HepG2 (cell line): ENCODE measurements at regions not wholly inside any gene's neighbourhood (a gene's known extent, or its start where the extent isn't known, plus 50 kb on each side); places are given as distances from the start of the nearest gene placed in this dataset.

Experiments
- ATAC-seq: fragments of 200-7000 bp; cut with Tn5 transposase; 3 replicates; pipeline ENCODE4 v1.9.1; 2020; ENCODE audit warnings: mild to moderate bottlenecking, moderate library complexity
- BruUV-seq: library from RNA; stranded (reverse); fragments of 400-500 nt; replicated peaks from 2 replicates; lab custom pipeline; 2021; lab: Mats Ljungman, UMichigan
- CTCF ChIA-PET: fragments of 300-600 bp; formaldehyde crosslinking; extraction: SDS; loops from one replicate; lab custom pipeline; 2021; ENCODE audit warnings: low total read pairs, inconsistent platforms, low intra/inter-chr PET ratio; lab: Yijun Ruan, JAX
- POLR2A ChIA-PET: fragments of 350-600 bp; sonication (Branson Sonifier 250); formaldehyde crosslinking; loops from one replicate; lab custom pipeline; 2020; ENCODE audit warnings: antibody characterized with exemption, inconsistent platforms; lab: Yijun Ruan, JAX
- DNase-seq: peaks from one replicate; pipeline ENCODE4 v3.0.0-alpha.2; 2015; ENCODE audit warnings: low spot score
- FAIRE-seq: peaks from 3 replicates; lab custom pipeline; 2011; peaks lifted over from hg19 to GRCh38; lab: Jason Lieb, UNC
- H2AFZ ChIP-seq: one replicate; pipeline ENCODE4 v1.6.1; 2011; ENCODE audit warnings: low read length, inconsistent platforms
- H3K27ac ChIP-seq: fragments of 300-600 bp; 3 replicates; pipeline ENCODE4 v1.8.0; 2011; ENCODE audit warnings: mixed run types, mild to moderate bottlenecking, mixed read lengths, low read length, inconsistent platforms; ENCODE audit not compliant: insufficient read depth; ENCODE audit errors: extremely low read length
- H3K27me3 ChIP-seq, 2 experiments: fragments of 200-600 bp in 1 of 2; 2 replicates in 1 of 2; 3 replicates in 1 of 2; pipeline versions ENCODE4 v1.6.0 to v1.8.0; 2011; ENCODE audit warnings: low read length in 2 of 2, mild to moderate bottlenecking in 2 of 2, moderate library complexity in 2 of 2, inconsistent platforms in 1 of 2; ENCODE audit not compliant: insufficient read depth in 2 of 2, control insufficient read depth in 1 of 2
- H3K36me3 ChIP-seq, 2 experiments: fragments of 200-600 bp in 1 of 2; replicated peaks in 1 of 2; 2 replicates in 1 of 2; 3 replicates in 1 of 2; pipeline versions ENCODE4 v1.5.1 to v1.8.0; 2011; ENCODE audit warnings: low read length in 2 of 2, inconsistent platforms in 1 of 2; ENCODE audit not compliant: insufficient read depth in 2 of 2, control insufficient read depth in 1 of 2
- H3K4me1 ChIP-seq: 2 replicates; pipeline ENCODE4 v1.5.1; 2012; ENCODE audit warnings: low read length, inconsistent platforms; ENCODE audit not compliant: insufficient read depth
- H3K4me2 ChIP-seq: 2 replicates; pipeline ENCODE4 v1.6.0; 2011; ENCODE audit warnings: low read depth, low read length, inconsistent platforms
- H3K4me3 ChIP-seq, 3 experiments: fragments of 200-600 bp in 1 of 3; sonication (generic), shearing (Covaris generic) in 1 of 3; replicated peaks in 1 of 3; 2 replicates each; pipeline ENCODE4 v1.5.1; 2011 to 2016; ENCODE audit warnings: low read length in 3 of 3, inconsistent platforms in 2 of 3, low read depth in 2 of 3, mild to moderate bottlenecking in 2 of 3, control low read depth in 1 of 3, mixed read lengths in 1 of 3; ENCODE audit not compliant: insufficient read depth in 1 of 3
- H3K79me2 ChIP-seq: one replicate; pipeline ENCODE4 v1.6.1; 2011; ENCODE audit warnings: low read length, inconsistent platforms; ENCODE audit not compliant: insufficient read depth
- H3K9ac ChIP-seq: 2 replicates; pipeline ENCODE4 v1.6.0; 2011; ENCODE audit warnings: mild to moderate bottlenecking, low read depth, low read length, inconsistent platforms; ENCODE audit not compliant: insufficient read depth
- H3K9me3 ChIP-seq: 2 replicates; pipeline ENCODE4 v1.5.1; 2012; ENCODE audit warnings: mild to moderate bottlenecking, low read length
- H4K20me1 ChIP-seq: 2 replicates; pipeline ENCODE4 v1.6.0; 2011; ENCODE audit warnings: inconsistent platforms, mild to moderate bottlenecking, low read length, moderate library complexity; ENCODE audit not compliant: insufficient read depth
- CEBPB ChIP-seq: IDR thresholded peaks from 2 replicates; pipeline ENCODE4 v1.6.1; 2011; ENCODE audit warnings: low read depth, low read length, improper control_type of control experiment, borderline replicate concordance
- HHEX ChIP-seq: IDR thresholded peaks from 2 replicates; pipeline ENCODE4 v1.6.1; 2016; ENCODE audit warnings: control low read depth
- KDM5A ChIP-seq: fragments of 200-600 bp; sonication (generic); IDR thresholded peaks from 2 replicates; pipeline ENCODE4 v1.7.0; 2018; ENCODE audit warnings: antibody characterized with exemption, mild to moderate bottlenecking, low read length, borderline replicate concordance
- KLF16 ChIP-seq, 2 experiments: sonication (generic) in 1 of 2; formaldehyde crosslinking in 1 of 2; IDR thresholded peaks; 2 replicates each; pipeline versions ENCODE4 v1.6.1 to v1.8.0; 2016 to 2023; ENCODE audit warnings: missing genetic modification reagents in 2 of 2, missing compliant biosample characterization in 1 of 2
- NFE2L1 ChIP-seq: sonication (generic); formaldehyde crosslinking; IDR thresholded peaks from 2 replicates; pipeline ENCODE4 v1.4.0; 2020; ENCODE audit warnings: missing genetic modification reagents, mild to moderate bottlenecking, borderline replicate concordance
- RORA ChIP-seq: sonication (generic); formaldehyde crosslinking; IDR thresholded peaks from 2 replicates; pipeline ENCODE4 v1.5.0; 2020; ENCODE audit warnings: mild to moderate bottlenecking, missing genetic modification reagents, moderate library complexity
- ZNF224 ChIP-seq: sonication (generic); formaldehyde crosslinking; IDR thresholded peaks from 2 replicates; pipeline ENCODE4 v1.5.0; 2020; ENCODE audit warnings: mild to moderate bottlenecking, missing genetic modification reagents
- ZNF256 ChIP-seq: sonication (generic); formaldehyde crosslinking; conservative IDR thresholded peaks from 2 replicates; pipeline ENCODE4 v1.4.0; 2020; ENCODE audit warnings: missing genetic modification reagents
- ZNF550 ChIP-seq: sonication (generic); formaldehyde crosslinking; IDR thresholded peaks from 2 replicates; pipeline ENCODE4 v1.4.0; 2020; ENCODE audit warnings: mild to moderate bottlenecking, missing genetic modification reagents, borderline replicate concordance
- WGBS: methylation state at CpG from one replicate; pipeline ENCODE4 v1.1.6; 2017; ENCODE audit warnings: low lambda C conversion rate; 5-methylcytosine and 5-hydroxymethylcytosine counted together
- in situ Hi-C: cut with HindIII; loops from 2 replicates; pipeline ENCODE4 v1.10.0; 2017; ENCODE audit warnings: low pct_unique_long_range_greater_than_20kb; ENCODE audit not compliant: extremely low pct_ligation_motif_present
- intact Hi-C: fragments of 100-400 bp; cut with micrococcal nuclease; formaldehyde crosslinking; loops from one replicate; pipeline ENCODE4 v1.10.0; 2022; ENCODE audit not compliant: unreplicated experiment
- TF ChIP-seq, protein P1 (sequence below): sonication (generic); formaldehyde crosslinking; conservative IDR thresholded peaks from 2 replicates; pipeline ENCODE4 v1.8.0; 2022; ENCODE audit warnings: missing genetic modification reagents

DNA sequence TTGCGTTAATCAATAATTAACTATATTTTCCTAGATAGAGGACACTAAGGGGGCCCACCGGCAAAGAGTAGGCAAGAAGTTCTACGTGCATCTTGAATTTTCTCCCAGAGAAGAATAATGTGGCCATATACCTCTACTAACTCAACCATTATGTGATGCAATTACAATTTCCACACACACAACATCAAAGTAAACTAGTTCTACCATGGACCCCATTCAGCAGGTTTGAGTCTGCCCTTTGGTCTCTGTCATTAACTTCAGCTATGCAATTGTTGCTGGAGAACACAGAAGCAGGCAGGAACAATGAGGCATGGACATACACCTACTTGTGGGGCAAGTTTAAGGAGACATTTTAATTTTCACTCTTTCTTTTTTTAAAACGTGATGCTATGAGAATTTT lies 705.9 kb downstream of the PDCD6IP start:
- POLR2A ChIA-PET, result no interaction called here
- BruUV-seq, result no TSS peak
- WGBS, result 14% methylated on average over 4 of the region's 4 CpGs

DNA sequence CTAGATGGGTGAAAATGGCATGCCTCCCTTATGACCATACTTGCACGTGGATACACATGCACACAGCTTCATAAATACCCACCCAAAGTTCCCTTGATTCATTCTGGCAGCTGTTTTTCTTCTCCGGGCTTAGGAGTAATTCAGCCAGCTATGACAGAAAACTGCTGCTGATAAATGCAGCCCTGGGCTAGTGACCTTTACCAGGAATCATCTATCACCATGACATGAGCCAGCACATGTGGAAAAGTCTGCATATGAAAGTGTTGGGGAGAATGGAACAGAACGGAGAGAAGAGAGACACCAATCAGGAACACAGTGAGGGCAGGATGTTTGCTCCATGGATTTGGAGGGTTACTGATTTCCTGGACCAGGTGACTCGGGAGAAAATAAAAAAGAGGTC lies 706.3 kb downstream of the PDCD6IP start:
- no peak for TF ChIP-seq RORA
- TF ChIP-seq NFE2L1 (CRISPR knock-in tag), result no peak
- no peak for TF ChIP-seq KDM5A
- no peak for TF ChIP-seq ZNF550 (CRISPR knock-in tag)
- no peak for TF ChIP-seq ZNF256
- no peak for TF ChIP-seq HHEX
- no peak for TF ChIP-seq KLF16 (CRISPR knock-in tag; IDR thresholded peaks at IDR 0.05)
- intact Hi-C loops (loop anchor here (2.0 kb wide), 1 partner anchor 58 kb away; no protein-coding TSS in a partner anchor), in situ Hi-C loops (no loop called here)
- no peak for ATAC-seq
- Histone ChIP-seq H3K4me2 (no peak overlapping the region), H2AFZ (no peak overlapping the region), H3K4me3 (no peak overlapping the region), H3K4me1 (no peaks in the 10 kb centered on the region), H3K9me3 (peaks cover 21% of the 10 kb centered on the region), H3K27me3 (no peaks in the 10 kb centered on the region), H3K79me2 (no peaks in the 10 kb centered on the region), H3K36me3 (no peaks in the 10 kb centered on the region), H4K20me1 (no peaks in the 10 kb centered on the region), H3K9ac (no peak overlapping the region), H3K27ac (no peak overlapping the region)
- POLR2A ChIA-PET, result no interaction called here
- 2% methylated on average over 4 of the region's 4 CpGs for WGBS
- no TSS peak for BruUV-seq
- CTCF ChIA-PET, result no interaction called here
- DNase-seq, result no peak
- FAIRE-seq, result no peak

More for the DNA sequence above, 705.9 kb downstream of the PDCD6IP start:
- no peak for FAIRE-seq
- no peaks in the 10 kb centered on the region for H3K79me2 ChIP-seq
- CTCF ChIA-PET, result no interaction called here
- H3K4me1 ChIP-seq, result no peaks in the 10 kb centered on the region
- TF ChIP-seq, protein P1, sequence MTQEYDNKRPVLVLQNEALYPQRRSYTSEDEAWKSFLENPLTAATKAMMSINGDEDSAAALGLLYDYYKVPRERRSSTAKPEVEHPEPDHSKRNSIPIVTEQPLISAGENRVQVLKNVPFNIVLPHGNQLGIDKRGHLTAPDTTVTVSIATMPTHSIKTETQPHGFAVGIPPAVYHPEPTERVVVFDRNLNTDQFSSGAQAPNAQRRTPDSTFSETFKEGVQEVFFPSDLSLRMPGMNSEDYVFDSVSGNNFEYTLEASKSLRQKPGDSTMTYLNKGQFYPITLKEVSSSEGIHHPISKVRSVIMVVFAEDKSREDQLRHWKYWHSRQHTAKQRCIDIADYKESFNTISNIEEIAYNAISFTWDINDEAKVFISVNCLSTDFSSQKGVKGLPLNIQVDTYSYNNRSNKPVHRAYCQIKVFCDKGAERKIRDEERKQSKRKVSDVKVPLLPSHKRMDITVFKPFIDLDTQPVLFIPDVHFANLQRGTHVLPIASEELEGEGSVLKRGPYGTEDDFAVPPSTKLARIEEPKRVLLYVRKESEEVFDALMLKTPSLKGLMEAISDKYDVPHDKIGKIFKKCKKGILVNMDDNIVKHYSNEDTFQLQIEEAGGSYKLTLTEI (CRISPR knock-in tag), result no peak
- TF ChIP-seq ZNF224 (CRISPR knock-in tag) (no peak), CEBPB (peak; percentile 44; the same call in 1 of the 2 replicates)
- no peaks in the 10 kb centered on the region for H3K36me3 ChIP-seq
- peak; percentile 48; the same call in 1 of the 3 replicates for ATAC-seq
- no peaks in the 10 kb centered on the region for H3K27me3 ChIP-seq
- DNase-seq, result peak; percentile 23
- H3K27ac ChIP-seq, result no peak overlapping the region
- H3K9ac ChIP-seq, result no peak overlapping the region
- intact Hi-C loops (loop anchor here (2.0 kb wide), 1 partner anchor 58 kb away; no protein-coding TSS in a partner anchor), in situ Hi-C loops (no loop called here)
- peaks cover 24% of the 10 kb centered on the region for H3K9me3 ChIP-seq
- no peak overlapping the region for H2AFZ ChIP-seq
- no peak overlapping the region for H3K4me2 ChIP-seq
- H3K4me3 ChIP-seq, result no peak overlapping the region
- no peaks in the 10 kb centered on the region for H4K20me1 ChIP-seq
